Mucosa of stomach (tissue), 1 donor: ENCODE measurements at regions not wholly inside any gene's neighbourhood (a gene's known extent, or its start where the extent isn't known, plus 50 kb on each side); places are given as distances from the start of the nearest gene placed in this dataset.

Experiments
- H3K27me3 ChIP-seq: one replicate; pipeline ENCODE4 v1.7.0; 2013; ENCODE audit warnings: mild to moderate bottlenecking, low read length; ENCODE audit not compliant: control insufficient read depth, insufficient read depth
- H3K36me3 ChIP-seq: one replicate; pipeline ENCODE4 v1.7.0; 2013; ENCODE audit warnings: low read length; ENCODE audit not compliant: control insufficient read depth, insufficient read depth
- H3K4me1 ChIP-seq: one replicate; pipeline ENCODE4 v1.7.0; 2013; ENCODE audit warnings: mild to moderate bottlenecking, low read length; ENCODE audit not compliant: control insufficient read depth, insufficient read depth
- H3K4me3 ChIP-seq: one replicate; pipeline ENCODE4 v1.7.0; 2013; ENCODE audit warnings: low read length
- H3K9ac ChIP-seq: one replicate; pipeline ENCODE4 v1.7.0; 2013; ENCODE audit warnings: mild to moderate bottlenecking, low read length, moderate library complexity
- H3K9me3 ChIP-seq: one replicate; pipeline ENCODE4 v1.7.0; 2013; ENCODE audit warnings: mild to moderate bottlenecking, low read length, moderate library complexity; ENCODE audit not compliant: control insufficient read depth
- donor health status: Pancreatic carcinoma.

DNA sequence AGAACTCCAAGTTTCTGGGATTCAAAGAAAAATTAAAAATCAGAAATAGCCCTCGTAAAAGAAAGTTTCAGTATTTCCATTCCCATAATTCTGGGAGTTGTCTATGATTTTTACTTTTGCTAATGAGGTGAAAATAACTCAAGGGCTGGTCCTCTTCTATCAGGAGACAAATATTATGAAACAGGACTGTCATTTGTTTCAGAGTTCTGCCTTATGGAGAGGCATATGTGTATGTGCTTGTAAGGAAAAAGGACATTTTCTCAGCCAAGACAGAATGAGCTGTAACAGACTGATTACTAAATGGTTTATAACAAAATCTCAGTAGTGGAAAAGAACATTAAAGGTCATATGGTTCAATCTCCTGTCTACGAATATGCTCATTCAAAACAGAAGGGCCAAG lies 59.0 kb upstream of the TAB3 start:
- Histone ChIP-seq H3K4me1 (peaks cover 12% of the 10 kb centered on the region), H3K36me3 (no peaks in the 10 kb centered on the region), H3K9me3 (no peaks in the 10 kb centered on the region), H3K4me3 (no peak overlapping the region), H3K27me3 (no peaks in the 10 kb centered on the region), H3K9ac (no peak overlapping the region)

DNA sequence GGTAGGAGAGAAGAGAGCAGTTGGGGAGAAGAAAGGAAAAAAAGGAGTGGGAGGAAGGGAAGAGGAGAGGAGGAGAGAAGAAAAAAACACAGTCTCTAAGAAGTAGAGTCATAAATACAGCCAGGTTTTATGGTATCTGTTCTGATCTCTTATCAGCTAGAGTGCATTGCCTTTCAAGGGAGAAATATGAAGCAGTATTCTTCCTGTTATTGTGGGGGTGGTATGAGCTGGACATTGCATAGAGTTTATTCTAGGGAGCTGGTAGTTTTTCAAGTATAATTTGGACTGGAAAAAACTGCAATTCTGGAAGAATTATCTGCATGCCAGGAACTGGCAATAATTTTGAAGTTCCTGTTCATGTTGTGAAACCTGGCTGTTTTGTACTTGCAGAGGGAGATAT lies 54.9 kb upstream of the TAB3 start:
- no peak overlapping the region for H3K4me3 ChIP-seq
- H3K27me3 ChIP-seq = no peaks in the 10 kb centered on the region
- H3K36me3 ChIP-seq = no peaks in the 10 kb centered on the region
- H3K4me1 ChIP-seq = no peaks in the 10 kb centered on the region
- H3K9ac ChIP-seq = no peak overlapping the region
- H3K9me3 ChIP-seq = no peaks in the 10 kb centered on the region

DNA sequence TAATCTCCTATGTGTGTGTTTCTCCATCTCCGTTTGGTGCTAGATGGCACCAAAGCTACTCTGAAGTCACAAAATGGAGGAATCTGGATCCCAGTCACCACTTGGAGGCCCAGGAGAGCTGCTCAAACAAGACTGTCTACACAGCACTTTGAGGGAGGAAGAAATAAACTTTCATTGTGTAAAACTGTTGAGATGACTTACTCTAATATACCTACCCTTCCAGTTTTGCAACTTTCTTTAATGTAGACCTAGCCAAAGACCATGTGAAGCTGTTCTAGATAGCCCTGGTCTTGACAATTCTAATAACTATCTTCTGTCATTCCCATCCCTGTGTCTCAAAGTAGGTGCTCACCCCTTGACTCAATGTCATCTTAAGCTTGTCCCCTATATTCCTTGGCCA lies 52.8 kb upstream of the TAB3 start:
- Histone ChIP-seq H3K9me3 (no peaks in the 10 kb centered on the region), H3K9ac (no peak overlapping the region), H3K36me3 (no peaks in the 10 kb centered on the region), H3K4me1 (no peaks in the 10 kb centered on the region), H3K4me3 (no peak overlapping the region), H3K27me3 (no peaks in the 10 kb centered on the region)

DNA sequence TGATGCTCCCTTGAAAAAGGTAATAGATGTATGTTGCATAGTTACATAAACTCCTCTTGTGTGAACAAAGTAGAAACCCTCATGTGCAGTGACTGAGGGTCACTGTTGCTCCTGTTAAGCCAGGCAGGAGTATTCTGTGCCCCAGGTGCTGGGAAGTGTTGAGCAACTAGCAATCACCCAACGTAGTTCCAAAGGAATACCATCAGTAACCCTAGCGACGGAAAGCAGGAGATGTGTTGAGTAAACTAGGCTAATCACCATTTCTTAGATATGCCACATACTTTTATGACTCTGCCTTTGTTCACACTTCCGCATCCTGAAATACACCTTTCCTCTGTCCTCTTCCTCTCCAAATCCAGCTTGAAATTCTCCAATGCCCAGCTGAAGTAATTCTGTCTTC lies 50.9 kb upstream of the TAB3 start:
- Histone ChIP-seq H3K36me3 (no peaks in the 10 kb centered on the region), H3K27me3 (no peaks in the 10 kb centered on the region), H3K4me1 (no peaks in the 10 kb centered on the region), H3K9ac (no peak overlapping the region), H3K9me3 (no peaks in the 10 kb centered on the region), H3K4me3 (no peak overlapping the region)
